ENCODE measurements at regions not wholly inside any gene's neighbourhood (a gene's known extent, or its start where the extent isn't known, plus 50 kb on each side); places are given as distances from the start of the nearest gene placed in this dataset.

DNA sequence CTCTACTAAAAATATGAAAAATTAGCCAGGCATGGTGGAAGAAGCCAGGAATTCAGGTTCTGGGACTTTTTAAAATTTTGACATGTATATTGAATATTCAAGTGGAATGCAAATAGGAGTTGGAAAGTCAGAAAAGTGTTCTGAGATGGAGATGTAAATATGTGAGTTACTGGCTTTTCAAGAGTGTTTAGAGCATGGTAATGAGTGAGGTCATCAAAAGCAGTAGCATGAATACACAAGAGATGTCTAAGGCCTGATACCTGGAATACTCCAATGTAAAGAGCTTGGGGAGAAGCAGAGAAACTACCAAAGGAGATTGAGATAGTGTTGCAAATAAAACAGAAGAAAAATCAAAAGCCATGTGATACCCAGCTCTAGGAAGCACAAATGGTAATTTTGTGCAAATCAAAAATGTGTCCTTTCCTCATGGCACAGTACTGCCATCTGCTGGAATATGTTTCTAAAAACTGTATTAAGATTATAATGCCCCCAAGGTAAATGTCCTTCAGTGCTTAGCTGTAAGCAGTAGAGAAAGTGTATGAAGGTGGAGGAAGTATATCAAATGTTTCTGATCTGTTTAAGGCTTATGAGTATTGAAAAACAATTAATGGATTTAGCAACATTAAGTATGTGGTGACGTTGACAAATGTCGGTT lies 908.4 kb downstream of the KCNJ18 start:
- Histone ChIP-seq H3K4me1 (no peaks in the 10 kb centered on the region), H3K36me3 (no peaks in the 10 kb centered on the region), H3K27me3 (no peaks in the 10 kb centered on the region), H3K4me3 (no peak overlapping the region), H3K9me3 (replicated peaks in 1 of 11) (no peaks in the 10 kb centered on the region), H3K4me2 (no peak overlapping the region), H3K27ac (no peak overlapping the region), H3K9ac (no peak overlapping the region), H4K20me1 (no peaks in the 10 kb centered on the region)
- no peak for TF ChIP-seq Cebpa-rat (IDR thresholded peaks at IDR 0.05)

Data from BLaER1 treated with 17β-estradiol and CSF1 and Interleukin-3, amounts not matched to agents 10 nM and 100 nM (cell line).